GM10248 (cell line): ENCODE measurements at regions not wholly inside any gene's neighbourhood (a gene's known extent, or its start where the extent isn't known, plus 50 kb on each side); places are given as distances from the start of the nearest gene placed in this dataset.
A peak's percentile ranks its signal among the peaks of the same experiment; 100 is the strongest.

Source experiments
- CTCF ChIA-PET: fragments of 300-600 bp; sonication (Branson Sonifier 250); formaldehyde crosslinking; extraction: SDS; loops from one replicate; lab custom pipeline; 2021; ENCODE audit warnings: antibody characterized with exemption; lab: Yijun Ruan, JAX
- POLR2A ChIA-PET: fragments of 350-650 bp; sonication (Branson Sonifier 250); formaldehyde crosslinking; extraction: SDS; loops from one replicate; lab custom pipeline; 2020; ENCODE audit warnings: antibody characterized with exemption; lab: Yijun Ruan, JAX
- DNase-seq: peaks from one replicate; pipeline ENCODE4 v3.0.0; 2012; ENCODE audit errors: extremely low spot score
- CTCF ChIP-seq: IDR thresholded peaks from 2 replicates; pipeline ENCODE4 v1.5.1; 2012; ENCODE audit warnings: mild to moderate bottlenecking, low read depth; ENCODE audit errors: extremely low read depth, missing control alignments, control extremely low read depth

- DNase-seq = no peak
- POLR2A ChIA-PET = no interaction called here
- TF ChIP-seq CTCF = no peak
- CTCF ChIA-PET = no interaction called here
These were observed 601.7 kb downstream of the ANKRD7 start for GRCh38 chr7:118826246-118826645.

- DNase-seq = peak; percentile 9
- ChIA-PET POLR2A (no interaction called here), CTCF (no interaction called here)
- no peak for TF ChIP-seq CTCF
These were observed 612.4 kb downstream of the ANKRD7 start for GRCh38 chr7:118836933-118837332.

- no peak for DNase-seq
- ChIA-PET POLR2A (no interaction called here), CTCF (no interaction called here)
- TF ChIP-seq CTCF = no peak
These were observed 615.0 kb downstream of the ANKRD7 start for GRCh38 chr7:118839515-118839914.

GRCh38 chr7:118843456-118843855, 619.0 kb downstream of the ANKRD7 start:
- POLR2A ChIA-PET = no interaction called here
- DNase-seq = no peak
- CTCF ChIA-PET = no interaction called here
- no peak for TF ChIP-seq CTCF

- ChIA-PET POLR2A (no interaction called here), CTCF (no interaction called here)
- DNase-seq = no peak
- TF ChIP-seq CTCF = no peak
These were observed 620.2 kb downstream of the ANKRD7 start for GRCh38 chr7:118844748-118845147.

GRCh38 chr7:118845791-118846190, 621.3 kb downstream of the ANKRD7 start:
- ChIA-PET CTCF (interaction anchor here (1.2 kb wide), 1 partner anchor 16 kb away, joined by 3 read pairs; no protein-coding TSS in a partner anchor), POLR2A (no interaction called here)
- no peak for DNase-seq
- TF ChIP-seq CTCF = no peak

- no peak for DNase-seq
- TF ChIP-seq CTCF = no peak
- POLR2A ChIA-PET = no interaction called here
- CTCF ChIA-PET = no interaction called here
These were observed 622.5 kb downstream of the ANKRD7 start for GRCh38 chr7:118846977-118847376.
